Glutamatergic neuron (in vitro differentiated cells): ENCODE measurements at regions not wholly inside any gene's neighbourhood (a gene's known extent, or its start where the extent isn't known, plus 50 kb on each side); places are given as distances from the start of the nearest gene placed in this dataset.
A peak's percentile ranks its signal among the peaks of the same experiment; 100 is the strongest.

Experiments used
- DNase-seq: peaks from one replicate; pipeline ENCODE4 v3.0.0; 2022
- H3K27ac Mint-ChIP-seq: one replicate; pipeline ENCODE4 v1.8.0; 2020; ENCODE audit warnings: mild to moderate bottlenecking, mixed read lengths, inconsistent platforms; ENCODE audit not compliant: unreplicated experiment
- H3K27me3 Mint-ChIP-seq: one replicate; pipeline ENCODE4 v1.8.0; 2020; ENCODE audit warnings: mild to moderate bottlenecking, moderate library complexity, mixed read lengths, inconsistent platforms; ENCODE audit not compliant: unreplicated experiment
- H3K36me3 Mint-ChIP-seq: one replicate; pipeline ENCODE4 v1.8.0; 2020; ENCODE audit warnings: mild to moderate bottlenecking, mixed read lengths, inconsistent platforms; ENCODE audit not compliant: unreplicated experiment
- H3K4me1 Mint-ChIP-seq: one replicate; pipeline ENCODE4 v1.8.0; 2020; ENCODE audit warnings: mild to moderate bottlenecking, low read depth, mixed read lengths, inconsistent platforms; ENCODE audit not compliant: unreplicated experiment
- H3K4me3 Mint-ChIP-seq: one replicate; pipeline ENCODE4 v1.8.0; 2020; ENCODE audit warnings: mild to moderate bottlenecking, mixed read lengths, inconsistent platforms; ENCODE audit not compliant: unreplicated experiment
- H3K9me3 Mint-ChIP-seq: one replicate; pipeline ENCODE4 v1.8.0; 2020; ENCODE audit warnings: mild to moderate bottlenecking, moderate library complexity, mixed read lengths, inconsistent platforms; ENCODE audit not compliant: unreplicated experiment
- CTCF ChIP-seq: fragments of 200-600 bp; sonication (generic); IDR thresholded peaks from one replicate; pipeline ENCODE4 v1.5.0; 2021; ENCODE audit not compliant: partially characterized antibody, unreplicated experiment

GRCh38 chr17:72538443-72538842, 417.6 kb downstream of the SOX9 start:
- peaks cover 18% of the 10 kb centered on the region for H3K9me3 Mint-ChIP-seq
- no peak for DNase-seq
- peaks cover 18% of the 10 kb centered on the region for H3K27me3 Mint-ChIP-seq
- peaks cover 29% of the 10 kb centered on the region for H3K36me3 Mint-ChIP-seq
- H3K4me1 Mint-ChIP-seq: peaks cover 27% of the 10 kb centered on the region
- H3K4me3 Mint-ChIP-seq: no peak overlapping the region
- no peak for TF ChIP-seq CTCF
- no peak overlapping the region for H3K27ac Mint-ChIP-seq

GRCh38 chr17:72538901-72539352, 418.1 kb downstream of the SOX9 start:
- Mint-ChIP-seq H3K27ac (no peak overlapping the region), H3K27me3 (peaks cover 19% of the 10 kb centered on the region), H3K36me3 (peaks cover 32% of the 10 kb centered on the region), H3K9me3 (peaks cover 18% of the 10 kb centered on the region), H3K4me1 (peaks cover 27% of the 10 kb centered on the region), H3K4me3 (no peak overlapping the region)
- TF ChIP-seq CTCF: no peak
- peak; percentile 37 for DNase-seq

GRCh38 chr17:72539981-72540897, 419.4 kb downstream of the SOX9 start:
- peak overlapping the region; percentile 75 for H3K4me3 Mint-ChIP-seq
- H3K27me3 Mint-ChIP-seq: peaks cover 19% of the 10 kb centered on the region
- H3K36me3 Mint-ChIP-seq: peaks cover 27% of the 10 kb centered on the region
- H3K4me1 Mint-ChIP-seq: peaks cover 27% of the 10 kb centered on the region
- peak; percentile 86 for TF ChIP-seq CTCF
- H3K27ac Mint-ChIP-seq: peak overlapping the region; percentile 73
- H3K9me3 Mint-ChIP-seq: peaks cover 18% of the 10 kb centered on the region
- DNase-seq: peak; percentile 92

- DNase-seq: no peak
- TF ChIP-seq CTCF: no peak
Observed at GRCh38 chr17:72542317-72542716, 421.5 kb downstream of the SOX9 start.

GRCh38 chr17:72545766-72546165, 424.9 kb downstream of the SOX9 start:
- Mint-ChIP-seq H3K4me3 (no peak overlapping the region), H3K27me3 (peaks cover 13% of the 10 kb centered on the region), H3K36me3 (peaks cover 29% of the 10 kb centered on the region), H3K9me3 (peaks cover 11% of the 10 kb centered on the region), H3K27ac (no peak overlapping the region), H3K4me1 (peaks cover 3% of the 10 kb centered on the region)
- DNase-seq: no peak
- no peak for TF ChIP-seq CTCF

More at GRCh38 chr17:72542317-72542716, 421.5 kb downstream of the SOX9 start:
- peaks cover 27% of the 10 kb centered on the region for H3K36me3 Mint-ChIP-seq
- no peak overlapping the region for H3K4me3 Mint-ChIP-seq
- H3K4me1 Mint-ChIP-seq: peaks cover 18% of the 10 kb centered on the region
- H3K9me3 Mint-ChIP-seq: peaks cover 15% of the 10 kb centered on the region
- peaks cover 19% of the 10 kb centered on the region for H3K27me3 Mint-ChIP-seq
- H3K27ac Mint-ChIP-seq: no peak overlapping the region
